A673 (cell line): ENCODE measurements at regions not wholly inside any gene's neighbourhood (a gene's known extent, or its start where the extent isn't known, plus 50 kb on each side); places are given as distances from the start of the nearest gene placed in this dataset.

Experiments
- CTCF ChIP-seq: fragments of 300-800, 200-600 bp; sonication (generic); conservative IDR thresholded peaks from 2 replicates; pipeline ENCODE4 v1.5.1; 2017; ENCODE audit warnings: low read depth, mild to moderate bottlenecking, antibody characterized with exemption, low read length, moderate library complexity, mixed read lengths
- EZH2 ChIP-seq: fragments of 200-600 bp; sonication (generic); IDR thresholded peaks from 2 replicates; pipeline ENCODE4 v1.6.1; 2017; ENCODE audit warnings: borderline replicate concordance, low read depth, mild to moderate bottlenecking, mixed read lengths, antibody characterized with exemption, low read length; ENCODE audit not compliant: poor library complexity, severe bottlenecking

- TF ChIP-seq CTCF (no peak), EZH2 (no peak)
Measured at GRCh38 chr2:156083763-156084493, 248.6 kb downstream of the NR4A2 start.
